Kidney (tissue), 13 donors: ENCODE measurements at regions not wholly inside any gene's neighbourhood (a gene's known extent, or its start where the extent isn't known, plus 50 kb on each side); places are given as distances from the start of the nearest gene placed in this dataset.

Experiments
- DNase-seq, 5 donors: peaks; one replicate each; pipeline ENCODE4 v3.0.0-alpha.2; 2013 to 2020
- FAIRE-seq: peaks from 2 replicates; lab custom pipeline; 2012; peaks lifted over from hg19 to GRCh38; lab: Jason Lieb, UNC
- H3K27ac ChIP-seq, 2 donors: one replicate each; pipeline ENCODE4 v1.7.0; 2013; ENCODE audit warnings: low read depth in 2 of 2, low read length in 2 of 2, inconsistent platforms in 1 of 2
- H3K27me3 ChIP-seq: one replicate; pipeline ENCODE4 v1.7.1; 2013; ENCODE audit warnings: low read length, inconsistent platforms; ENCODE audit not compliant: control insufficient read depth, insufficient read depth
- H3K36me3 ChIP-seq, 3 donors: one replicate each; pipeline versions ENCODE4 v1.7.0 to v1.7.1; 2013; ENCODE audit warnings: low read length in 3 of 3, control low read depth in 1 of 3, inconsistent platforms in 1 of 3; ENCODE audit not compliant: insufficient read depth in 3 of 3, control insufficient read depth in 2 of 3
- H3K4me1 ChIP-seq, 3 donors: one replicate each; pipeline versions ENCODE4 v1.7.0 to v1.7.1; 2013; ENCODE audit warnings: low read length in 3 of 3, inconsistent platforms in 1 of 3, low read depth in 1 of 3; ENCODE audit not compliant: control insufficient read depth in 2 of 3, insufficient read depth in 2 of 3
- H3K4me3 ChIP-seq, 3 donors: one replicate each; pipeline versions ENCODE4 v1.7.0 to v1.8.1; 2013; ENCODE audit warnings: low read length in 3 of 3, control low read depth in 1 of 3, inconsistent platforms in 1 of 3
- H3K9ac ChIP-seq, 3 donors: one replicate each; pipeline versions ENCODE4 v1.7.0 to v1.7.1; 2013; ENCODE audit warnings: low read length in 3 of 3, control low read depth in 1 of 3, inconsistent platforms in 1 of 3
- H3K9me3 ChIP-seq, 3 donors: one replicate each; pipeline versions ENCODE4 v1.7.0 to v1.7.1; 2013; ENCODE audit warnings: low read length in 3 of 3, control low read depth in 1 of 3, inconsistent platforms in 1 of 3; ENCODE audit not compliant: control insufficient read depth in 2 of 3, insufficient read depth in 1 of 3
- CTCF ChIP-seq: IDR thresholded peaks from 3 replicates; pipeline ENCODE4 v1.5.1; 2012; ENCODE audit warnings: mild to moderate bottlenecking, moderate library complexity, borderline replicate concordance; ENCODE audit not compliant: insufficient read depth; ENCODE audit errors: extremely low read depth
- intact Hi-C: fragments of 100-400 bp; cut with DNase I; formaldehyde crosslinking; loops from one replicate; pipeline ENCODE4 v1.11.1; 2022
- donor health status: control.
- donor health status: control.
- donor health status: control.
- donor health status: control.
- donor health status: control.
- donor health status: DM: yes; HTN: yes; CAD: no.
- donor health status: Normal renal cell carcinoma (clear cell type).

GRCh38 chr18:62454527-62454926 is 68.3 kb upstream of the ZCCHC2 start:
- no peak for FAIRE-seq
- intact Hi-C loops = no loop called here

GRCh38 chr18:62455222-62455621 is 67.6 kb upstream of the ZCCHC2 start:
- intact Hi-C loops = no loop called here
- no peaks in the 10 kb centered on the region for H3K36me3 ChIP-seq
- H3K9me3 ChIP-seq = no peaks in the 10 kb centered on the region
- H3K27me3 ChIP-seq = no peaks in the 10 kb centered on the region
- H3K4me3 ChIP-seq = no peak overlapping the region
- TF ChIP-seq CTCF = no peak
- peaks cover 0 to 8% (median 0%) of the 10 kb centered on the region in 3 donors for H3K4me1 ChIP-seq
- FAIRE-seq = no peak
- no peak overlapping the region for H3K9ac ChIP-seq
- no peak overlapping the region for H3K27ac ChIP-seq
- DNase-seq = no peak

More at GRCh38 chr18:62454527-62454926, 68.3 kb upstream of the ZCCHC2 start:
- Histone ChIP-seq H3K36me3 (no peaks in the 10 kb centered on the region), H3K27me3 (no peaks in the 10 kb centered on the region), H3K4me3 (no peak overlapping the region), H3K9me3 (peaks cover 0 to 5% (median 0%) of the 10 kb centered on the region in 3 donors), H3K9ac (no peak overlapping the region), H3K27ac (no peak overlapping the region), H3K4me1 (peaks cover 0 to 8% (median 0%) of the 10 kb centered on the region in 3 donors)
- no peak for TF ChIP-seq CTCF
- no peak for DNase-seq

GRCh38 chr18:62457877-62458276 is 64.9 kb upstream of the ZCCHC2 start:
- H3K4me1 ChIP-seq = no peaks in the 10 kb centered on the region
- H3K4me3 ChIP-seq = no peak overlapping the region
- H3K9me3 ChIP-seq = no peaks in the 10 kb centered on the region
- intact Hi-C loops = no loop called here
- H3K9ac ChIP-seq = no peak overlapping the region
- no peaks in the 10 kb centered on the region for H3K27me3 ChIP-seq
- DNase-seq = no peak
- no peak overlapping the region for H3K27ac ChIP-seq
- no peak for TF ChIP-seq CTCF
- no peaks in the 10 kb centered on the region for H3K36me3 ChIP-seq
- FAIRE-seq = no peak

- peak in 1 of 5 donors; percentile 2 for DNase-seq
- TF ChIP-seq CTCF = no peak
- no peak for FAIRE-seq
Observed at GRCh38 chr18:62458346-62458745, 64.5 kb upstream of the ZCCHC2 start.

More at GRCh38 chr18:62458346-62458745, 64.5 kb upstream of the ZCCHC2 start:
- Histone ChIP-seq H3K9ac (no peak overlapping the region), H3K36me3 (no peaks in the 10 kb centered on the region), H3K27ac (no peak overlapping the region), H3K9me3 (no peaks in the 10 kb centered on the region), H3K4me1 (no peaks in the 10 kb centered on the region), H3K4me3 (no peak overlapping the region), H3K27me3 (no peaks in the 10 kb centered on the region)
- intact Hi-C loops = no loop called here
